CD4-positive, alpha-beta T cell treated with Interleukin-6 at 100 ng/mL for 8 hours (primary cell): ENCODE measurements at regions not wholly inside any gene's neighbourhood (a gene's known extent, or its start where the extent isn't known, plus 50 kb on each side); places are given as distances from the start of the nearest gene placed in this dataset.

Experiments
- DNase-seq: peaks from one replicate; pipeline ENCODE4 v3.0.0-alpha.2; 2020; ENCODE audit warnings: mixed read lengths, low spot score

- DNase-seq: no peak
Measured at GRCh38 chr4:141403782-141404181, 183.1 kb downstream of the ZNF330 start.

- no peak for DNase-seq
Measured at GRCh38 chr4:141406237-141406636, 185.5 kb downstream of the ZNF330 start.

- no peak for DNase-seq
Measured at GRCh38 chr4:141409556-141409955, 188.9 kb downstream of the ZNF330 start.

- no peak for DNase-seq
Measured at GRCh38 chr4:141410839-141411238, 190.1 kb downstream of the ZNF330 start.

GRCh38 chr4:141411936-141412335 is 191.2 kb downstream of the ZNF330 start:
- DNase-seq: no peak

GRCh38 chr4:141413366-141413765 is 192.7 kb downstream of the ZNF330 start:
- DNase-seq: no peak

GRCh38 chr4:141415651-141416050 is 195.0 kb downstream of the ZNF330 start:
- no peak for DNase-seq

GRCh38 chr4:141416219-141416618 is 195.5 kb downstream of the ZNF330 start:
- no peak for DNase-seq

- DNase-seq: no peak
Measured at GRCh38 chr4:141416677-141417363, 196.1 kb downstream of the ZNF330 start.

GRCh38 chr4:141417387-141417786 is 196.7 kb downstream of the ZNF330 start:
- DNase-seq: no peak

- DNase-seq: no peak
Measured at GRCh38 chr4:141425124-141425523, 204.4 kb downstream of the ZNF330 start.

- DNase-seq: no peak
Measured at GRCh38 chr4:141427726-141428296, 207.1 kb downstream of the ZNF330 start.

GRCh38 chr4:141429933-141430332 is 206.4 kb upstream of the IL15 start:
- no peak for DNase-seq

GRCh38 chr4:141430686-141431085 is 205.7 kb upstream of the IL15 start:
- no peak for DNase-seq

GRCh38 chr4:141432000-141432712 is 204.2 kb upstream of the IL15 start:
- no peak for DNase-seq

GRCh38 chr4:141435446-141436225 is 200.7 kb upstream of the IL15 start:
- DNase-seq: no peak

GRCh38 chr4:141439223-141439622 is 197.2 kb upstream of the IL15 start:
- no peak for DNase-seq

- DNase-seq: no peak
Measured at GRCh38 chr4:141447761-141448160, 188.6 kb upstream of the IL15 start.

GRCh38 chr4:141448490-141448889 is 187.9 kb upstream of the IL15 start:
- DNase-seq: no peak

- no peak for DNase-seq
Measured at GRCh38 chr4:141449927-141450326, 186.5 kb upstream of the IL15 start.

- no peak for DNase-seq
Measured at GRCh38 chr4:141455651-141456050, 180.7 kb upstream of the IL15 start.

- no peak for DNase-seq
Measured at GRCh38 chr4:141457653-141458052, 178.7 kb upstream of the IL15 start.

GRCh38 chr4:141458501-141458900 is 177.9 kb upstream of the IL15 start:
- DNase-seq: no peak
